GM18909 (cell line): ENCODE measurements at regions not wholly inside any gene's neighbourhood (a gene's known extent, or its start where the extent isn't known, plus 50 kb on each side); places are given as distances from the start of the nearest gene placed in this dataset.
A peak's percentile ranks its signal among the peaks of the same experiment; 100 is the strongest.

Source experiments
- ATAC-seq: cut with Tn5 transposase; IDR thresholded peaks from one replicate; pipeline ENCODE4 v1.9.1; 2021; ENCODE audit warnings: mild to moderate bottlenecking; ENCODE audit not compliant: unreplicated experiment, poor library complexity

- peak; percentile 84 for ATAC-seq
Measured at GRCh38 chr11:115939731-115940421, 435.7 kb upstream of the CADM1 start.

GRCh38 chr11:115939104-115939730 is 435.0 kb upstream of the CADM1 start:
- ATAC-seq = peak; percentile 5

GRCh38 chr11:115933564-115933963 is 429.3 kb upstream of the CADM1 start:
- no peak for ATAC-seq

- ATAC-seq = no peak
Measured at GRCh38 chr11:115931548-115932083, 427.4 kb upstream of the CADM1 start.

GRCh38 chr11:115930886-115931547 is 426.8 kb upstream of the CADM1 start:
- peak; percentile 54 for ATAC-seq

GRCh38 chr11:115930291-115930690 is 426.1 kb upstream of the CADM1 start:
- ATAC-seq = no peak

GRCh38 chr11:115929618-115930129 is 425.5 kb upstream of the CADM1 start:
- ATAC-seq = peak; percentile 27

GRCh38 chr11:115928811-115929210 is 424.6 kb upstream of the CADM1 start:
- ATAC-seq = no peak

GRCh38 chr11:115927823-115928329 is 423.7 kb upstream of the CADM1 start:
- ATAC-seq = peak; percentile 51

- ATAC-seq = no peak
Measured at GRCh38 chr11:115926601-115927000, 422.4 kb upstream of the CADM1 start.

GRCh38 chr11:115926138-115926537 is 421.9 kb upstream of the CADM1 start:
- no peak for ATAC-seq

GRCh38 chr11:115925568-115926090 is 421.4 kb upstream of the CADM1 start:
- ATAC-seq = no peak

- peak; percentile 84 for ATAC-seq
Measured at GRCh38 chr11:115924744-115925567, 420.7 kb upstream of the CADM1 start.

- no peak for ATAC-seq
Measured at GRCh38 chr11:115922876-115923275, 418.7 kb upstream of the CADM1 start.

GRCh38 chr11:115921986-115922385 is 417.8 kb upstream of the CADM1 start:
- no peak for ATAC-seq

- ATAC-seq = no peak
Measured at GRCh38 chr11:115921540-115921939, 417.3 kb upstream of the CADM1 start.

- no peak for ATAC-seq
Measured at GRCh38 chr11:115920841-115921480, 416.7 kb upstream of the CADM1 start.

GRCh38 chr11:115920092-115920461 is 415.9 kb upstream of the CADM1 start:
- peak; percentile 23 for ATAC-seq

GRCh38 chr11:115919341-115920091 is 415.3 kb upstream of the CADM1 start:
- peak; percentile 76 for ATAC-seq
